ENCODE measurements at regions not wholly inside any gene's neighbourhood (a gene's known extent, or its start where the extent isn't known, plus 50 kb on each side); places are given as distances from the start of the nearest gene placed in this dataset.
A peak's percentile ranks its signal among the peaks of the same experiment; 100 is the strongest.

GRCh38 chr2:219998107-219998506 lies 370.7 kb downstream of the SLC4A3 start:
- DNase-seq (ENCODE audit: low spot score): no peak

GRCh38 chr2:219998714-219999227 lies 371.3 kb downstream of the SLC4A3 start:
- no peak for DNase-seq (ENCODE audit: low spot score)

DNA sequence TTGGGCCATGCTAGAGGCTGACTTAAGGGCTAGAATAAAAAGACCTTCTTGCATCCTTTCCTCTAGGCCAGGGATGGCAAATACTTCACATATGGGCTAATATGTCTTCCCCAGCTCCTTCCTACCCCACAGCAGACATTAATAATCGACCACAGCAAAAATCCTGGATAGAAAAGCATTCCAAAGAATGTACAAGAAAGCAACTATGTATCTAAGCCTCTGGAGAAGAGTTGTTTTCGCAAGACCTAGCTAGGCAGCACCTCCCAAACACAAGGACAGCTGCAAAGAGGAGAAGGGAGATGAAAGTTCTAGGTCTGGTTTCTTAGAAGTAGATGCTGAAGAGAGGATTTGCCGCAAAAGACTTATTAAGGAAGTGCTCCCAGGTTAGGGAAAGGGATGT lies 372.6 kb downstream of the SLC4A3 start:
- no peak for DNase-seq (ENCODE audit: low spot score)

- no peak for DNase-seq (ENCODE audit: low spot score)
These were observed 373.2 kb downstream of the SLC4A3 start for GRCh38 chr2:220000586-220000985.

DNA sequence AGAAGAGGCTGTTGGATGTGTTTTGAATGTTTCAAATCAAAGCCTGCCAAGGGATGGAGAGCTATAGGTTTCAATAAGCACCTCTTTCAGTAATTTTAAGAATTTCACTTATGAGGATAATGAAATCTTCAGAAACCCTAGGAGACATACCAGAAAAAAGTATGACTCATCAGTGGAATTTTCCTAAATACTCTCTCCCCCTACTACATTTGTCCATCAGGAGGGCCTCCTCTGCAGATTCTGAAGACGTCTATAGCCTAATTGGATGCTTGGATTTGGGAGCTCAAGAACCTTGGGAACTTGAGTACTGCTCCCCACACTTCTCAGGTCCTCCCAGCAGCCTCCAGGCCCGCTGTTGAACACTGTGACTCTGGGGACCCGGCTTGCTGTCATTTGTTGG lies 374.3 kb downstream of the SLC4A3 start:
- DNase-seq (ENCODE audit: low spot score): no peak

DNA sequence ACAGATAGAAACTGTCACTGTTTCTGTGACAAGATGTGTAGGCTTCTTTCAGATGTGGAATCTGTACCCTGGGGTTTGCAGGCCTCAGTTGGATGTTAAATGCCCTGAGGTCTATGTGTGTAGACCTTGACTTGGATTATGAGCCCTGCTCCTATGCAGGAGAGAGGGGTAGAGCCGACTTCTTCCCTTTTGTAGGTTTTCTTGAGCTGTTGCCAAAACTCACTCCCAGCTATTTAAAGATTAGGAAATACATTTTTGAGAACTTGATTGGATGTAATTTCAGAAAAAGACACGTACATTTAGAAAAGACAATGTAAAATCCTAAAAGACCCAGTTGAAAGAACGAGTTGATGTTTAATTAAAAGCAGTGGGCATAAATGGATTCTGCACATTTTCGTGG lies 374.8 kb downstream of the SLC4A3 start:
- no peak for DNase-seq (ENCODE audit: low spot score)

GRCh38 chr2:220002699-220003098 lies 375.3 kb downstream of the SLC4A3 start:
- no peak for DNase-seq (ENCODE audit: low spot score)

DNA sequence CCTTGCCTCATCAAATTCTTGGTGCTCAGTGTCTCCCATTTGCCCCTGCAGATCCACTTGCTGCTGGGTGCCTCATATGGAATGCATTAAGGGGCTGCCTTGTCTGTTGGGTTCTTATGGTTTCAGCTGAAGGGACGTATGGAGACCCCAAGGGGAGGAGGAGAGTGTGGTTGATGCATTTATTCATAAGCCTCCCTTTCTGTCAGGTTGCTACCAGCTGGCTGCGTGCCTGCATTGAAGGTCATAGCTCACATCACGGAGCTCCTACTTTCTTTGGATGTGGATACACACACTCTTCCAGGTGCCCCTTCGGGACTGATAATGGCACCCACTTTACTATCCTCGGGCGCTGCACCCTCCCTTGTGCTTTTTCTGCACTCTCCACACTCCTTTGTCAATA lies 377.9 kb downstream of the SLC4A3 start:
- no peak for DNase-seq (ENCODE audit: low spot score)

DNA sequence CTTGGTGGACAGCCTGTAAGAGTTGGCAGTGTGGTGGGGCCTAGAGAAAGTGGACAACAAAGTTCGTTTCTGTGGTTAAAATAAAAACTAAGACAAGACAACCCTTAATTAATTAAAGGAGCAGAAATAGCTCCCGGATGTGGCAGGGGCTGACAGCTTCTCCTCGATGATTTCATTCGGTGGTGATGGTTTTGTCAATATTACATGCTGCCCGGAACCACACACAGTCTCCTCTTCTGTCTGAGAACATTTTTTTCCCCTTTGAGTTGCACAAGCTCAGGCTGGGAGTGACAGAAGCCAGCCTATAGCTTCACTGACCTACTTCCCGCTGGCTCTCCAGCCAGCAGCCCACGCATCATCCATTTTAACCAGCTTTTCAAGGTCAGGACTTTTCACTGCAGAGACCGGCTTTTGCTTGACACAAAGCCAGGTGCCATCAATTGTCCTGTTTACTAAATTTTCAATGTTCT lies 378.8 kb downstream of the SLC4A3 start:
- DNase-seq (ENCODE audit: low spot score): no peak

DNA sequence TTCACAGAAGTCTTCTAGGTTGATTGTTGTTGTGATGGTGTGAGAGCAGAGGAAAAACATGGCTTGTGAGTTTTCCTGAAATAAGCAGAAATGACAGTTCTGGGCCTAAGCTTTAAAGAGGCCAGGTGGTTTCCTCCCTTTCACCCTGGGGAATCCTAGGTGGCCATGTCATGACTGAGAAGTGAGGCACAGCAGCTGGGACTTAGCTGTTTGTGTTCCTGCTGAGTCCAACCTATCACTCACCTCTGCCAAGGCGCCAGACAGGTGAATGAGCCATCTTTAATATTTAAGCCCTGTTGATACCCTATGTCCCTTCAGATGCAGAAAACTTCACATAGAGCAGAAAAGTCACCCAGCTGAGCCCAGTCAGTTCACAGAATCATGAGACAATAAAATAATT lies 384.4 kb downstream of the SLC4A3 start:
- no peak for DNase-seq (ENCODE audit: low spot score)

- peak; percentile 25 for DNase-seq (ENCODE audit: low spot score)
These were observed 387.5 kb downstream of the SLC4A3 start for GRCh38 chr2:220014961-220015360.

DNA sequence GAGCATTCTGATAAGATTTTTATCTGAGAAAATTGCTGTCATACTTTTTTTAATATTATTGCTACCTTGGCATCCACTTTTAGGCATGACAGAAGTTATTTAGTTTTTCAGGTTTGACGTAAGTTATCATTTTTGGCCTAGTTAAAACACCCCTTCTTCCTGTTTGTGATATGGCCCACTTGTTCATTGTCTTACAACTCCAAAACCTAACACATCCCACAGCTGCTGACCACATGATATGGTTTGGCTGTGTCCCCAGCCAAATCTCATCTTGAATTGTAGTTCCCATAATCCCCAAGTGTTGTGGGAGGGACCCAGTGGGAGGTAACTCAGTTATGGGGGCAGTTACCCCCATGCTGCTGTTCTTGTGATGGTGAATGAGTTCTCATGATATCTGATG lies 388.1 kb downstream of the SLC4A3 start:
- peak; percentile 6 for DNase-seq (ENCODE audit: low spot score)

- no peak for DNase-seq (ENCODE audit: low spot score)
These were observed 397.8 kb downstream of the SLC4A3 start for GRCh38 chr2:220025207-220025606.

DNA sequence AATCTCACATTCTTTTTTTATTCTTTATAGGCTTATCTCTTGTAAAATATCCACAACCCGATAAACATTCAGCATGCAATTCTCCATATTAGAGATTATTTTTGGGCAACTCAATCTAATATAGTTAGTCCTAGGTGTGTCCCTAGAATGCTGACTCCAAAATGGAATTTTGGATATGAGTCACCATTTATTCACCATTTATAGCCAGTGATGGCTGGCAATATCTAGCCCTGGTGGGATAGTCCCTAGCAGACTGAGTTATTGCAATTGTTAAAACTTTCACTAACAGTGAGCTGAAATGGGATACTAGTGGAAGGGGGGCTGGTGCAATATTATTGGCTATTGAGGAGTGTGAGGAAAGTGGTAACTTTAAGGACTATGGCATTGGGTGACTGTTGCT lies 401.6 kb downstream of the SLC4A3 start:
- no peak for DNase-seq (ENCODE audit: low spot score)

GRCh38 chr2:220033546-220033945 lies 406.1 kb downstream of the SLC4A3 start:
- no peak for DNase-seq (ENCODE audit: low spot score)

DNA sequence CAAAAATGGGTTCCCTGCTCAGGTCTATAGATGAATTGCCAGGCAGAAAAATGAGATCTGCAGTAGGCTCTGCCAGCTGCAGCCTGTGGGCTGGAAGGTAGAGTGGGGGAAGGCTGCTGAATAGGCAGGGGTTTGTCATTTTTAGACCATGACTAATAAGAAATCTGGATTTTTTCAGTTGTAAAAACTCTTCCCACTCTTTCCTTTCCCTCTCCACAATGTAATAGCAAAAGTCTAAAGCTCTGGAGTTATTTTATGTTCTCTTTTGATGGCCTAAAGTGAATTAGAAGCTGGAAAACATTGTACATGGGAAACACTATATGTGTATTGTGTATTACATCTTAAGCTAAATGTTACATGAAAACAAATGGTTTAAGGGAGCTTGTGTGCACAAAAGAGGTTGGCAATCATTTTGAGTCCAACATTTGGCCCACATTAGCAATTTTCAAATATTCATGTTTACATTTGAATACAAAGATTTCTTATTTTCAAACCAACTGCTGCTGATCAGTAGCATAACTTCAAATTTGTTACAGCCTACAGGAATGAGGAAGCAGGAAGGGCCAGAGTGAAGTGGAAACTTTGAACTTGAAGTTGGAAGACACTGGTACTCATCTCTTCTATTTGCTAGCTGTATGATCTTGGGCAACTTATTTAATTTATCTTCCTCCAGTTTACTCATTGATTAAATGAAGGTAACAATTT lies 407.1 kb downstream of the SLC4A3 start:
- DNase-seq (ENCODE audit: low spot score): no peak

DNA sequence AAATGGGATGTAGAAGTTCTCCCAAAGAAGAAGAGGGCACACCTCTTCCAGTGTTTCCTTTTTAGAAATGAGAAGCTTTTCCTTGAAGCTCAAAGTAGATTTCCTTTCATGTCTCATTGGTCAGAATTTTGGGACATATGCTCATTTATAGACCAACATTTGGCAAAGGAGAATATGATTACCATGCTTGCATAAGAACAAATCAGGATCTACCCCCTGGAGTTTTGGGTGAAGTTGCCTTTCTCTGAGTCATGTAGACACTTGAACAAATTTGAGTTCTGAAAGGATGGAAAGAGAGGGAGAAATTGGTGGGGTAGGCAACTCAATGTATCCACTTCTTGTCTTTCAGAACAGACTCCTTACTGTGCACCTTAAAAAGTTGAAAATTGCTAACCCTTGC lies 409.0 kb downstream of the SLC4A3 start:
- DNase-seq (ENCODE audit: low spot score): no peak

DNA sequence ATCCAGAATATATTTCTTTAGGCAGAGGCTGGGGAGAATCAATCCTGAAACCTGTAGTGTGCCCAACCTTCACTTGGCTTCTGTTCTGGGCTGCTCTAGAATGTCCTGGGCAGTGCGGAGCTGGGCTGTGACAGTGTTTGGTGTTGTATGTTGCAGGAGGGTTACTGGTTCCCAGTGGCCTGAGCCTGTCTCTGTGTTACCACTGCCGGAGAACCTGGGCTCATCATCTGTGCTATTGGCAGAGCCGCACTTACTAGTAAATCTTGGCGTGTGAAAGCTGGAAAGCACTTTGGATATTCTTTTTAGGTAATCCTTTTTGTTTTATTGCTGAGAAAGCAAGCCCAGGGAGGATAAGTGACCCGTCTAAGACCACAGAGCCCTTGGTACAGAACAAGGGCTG lies 412.9 kb downstream of the SLC4A3 start:
- no peak for DNase-seq (ENCODE audit: low spot score)

DNA sequence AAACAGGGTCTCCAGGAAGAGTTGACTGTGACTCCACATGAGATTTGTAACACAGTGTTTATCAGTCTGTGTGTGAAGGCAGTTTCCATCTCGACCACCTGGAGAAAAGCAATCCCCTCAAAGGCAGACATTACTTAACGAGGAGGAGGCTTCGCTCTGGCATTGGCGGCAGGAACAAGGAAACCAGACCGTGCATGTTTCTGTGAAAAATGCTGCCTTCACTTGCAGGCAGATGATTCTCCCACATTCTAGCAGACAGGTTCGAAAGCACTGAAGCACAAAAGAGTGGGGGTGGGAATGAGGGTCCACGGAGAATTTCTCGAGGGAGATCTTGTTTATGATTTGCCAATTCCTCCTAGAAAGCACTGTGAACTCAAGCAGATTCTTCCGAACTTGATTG lies 414.0 kb downstream of the SLC4A3 start:
- no peak for DNase-seq (ENCODE audit: low spot score)

DNA sequence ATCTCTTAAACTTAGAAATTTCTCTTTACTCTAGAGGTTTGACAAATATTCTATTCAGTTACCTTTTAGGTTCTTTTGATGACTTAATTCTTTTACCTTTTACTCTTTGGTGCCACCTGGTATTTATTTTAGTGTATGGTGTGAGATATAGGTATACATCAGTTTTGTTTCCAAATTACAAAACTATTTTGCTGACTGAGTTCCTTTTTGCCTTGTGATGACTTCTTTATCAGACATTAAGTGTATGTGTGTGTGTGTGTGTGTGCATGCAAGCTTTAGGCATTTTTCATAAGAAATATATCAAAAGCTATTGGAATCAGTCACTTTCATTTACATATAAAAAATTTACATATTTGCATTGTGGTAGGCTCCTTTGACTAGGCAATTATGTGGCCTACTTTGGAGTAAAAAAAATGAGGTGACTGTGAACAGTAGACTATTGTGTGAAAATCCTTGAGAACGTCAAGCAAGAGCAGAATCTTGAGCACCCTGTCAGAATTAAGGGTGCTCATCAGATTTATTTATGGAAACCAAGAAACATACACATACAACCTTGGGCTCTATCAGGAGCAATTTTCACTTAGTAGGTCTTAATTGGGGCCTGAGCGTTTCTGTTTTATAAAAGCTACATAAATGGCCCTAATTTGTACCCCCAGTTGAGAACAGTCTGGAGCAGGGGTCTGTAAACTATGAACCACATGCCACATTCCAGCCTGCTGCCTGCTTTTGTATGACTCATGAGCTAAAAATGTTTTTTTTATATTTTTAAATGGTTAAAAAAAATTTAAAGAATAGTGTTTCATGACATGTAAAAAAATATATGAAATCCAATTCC lies 415.9 kb downstream of the SLC4A3 start:
- DNase-seq (ENCODE audit: low spot score): no peak

DNA sequence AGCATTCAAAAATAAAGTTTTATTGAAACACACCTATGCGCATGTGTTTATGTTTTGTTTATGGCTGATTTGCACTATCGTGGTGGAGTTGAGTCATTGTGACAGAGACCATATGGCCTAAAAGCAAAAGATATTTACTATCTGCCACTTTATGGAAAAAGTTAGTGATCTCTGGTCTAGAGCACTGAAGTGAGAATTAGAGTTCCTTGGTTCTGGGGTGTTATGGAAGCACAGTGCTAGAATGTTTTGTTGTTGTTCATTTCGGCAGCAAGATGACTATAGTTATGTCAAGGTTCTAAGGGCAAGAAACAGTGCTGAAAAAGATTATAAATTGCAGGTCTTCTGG lies 416.5 kb downstream of the SLC4A3 start:
- no peak for DNase-seq (ENCODE audit: low spot score)

- DNase-seq (ENCODE audit: low spot score): no peak
These were observed 417.0 kb downstream of the SLC4A3 start for GRCh38 chr2:220044383-220044782.

DNA sequence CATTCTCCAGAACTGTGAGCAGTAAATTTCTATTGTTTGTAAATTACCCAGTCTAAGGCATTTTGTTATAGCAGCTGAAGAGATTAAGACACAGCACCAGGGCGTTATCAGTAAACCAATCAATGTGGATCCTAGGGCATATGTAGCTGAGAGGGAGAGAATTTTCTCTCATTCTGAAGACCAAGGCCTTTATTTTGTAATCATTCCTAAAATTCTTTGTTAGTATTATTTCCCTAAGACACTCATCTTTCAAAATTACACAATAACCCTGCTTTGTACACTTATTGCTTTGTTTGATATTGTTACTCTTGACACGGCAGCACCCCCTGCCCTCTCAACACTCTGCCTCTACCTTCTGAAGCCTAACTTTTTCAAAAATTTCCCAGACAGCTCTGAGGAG lies 419.1 kb downstream of the SLC4A3 start:
- no peak for DNase-seq (ENCODE audit: low spot score)

All from ureter (tissue), 1 donor.